ENCODE measurements at regions not wholly inside any gene's neighbourhood (a gene's known extent, or its start where the extent isn't known, plus 50 kb on each side); places are given as distances from the start of the nearest gene placed in this dataset.
A peak's percentile ranks its signal among the peaks of the same experiment; 100 is the strongest.

GRCh38 chr19:31913103-31913661, 432.2 kb upstream of the ZNF507 start:
- no peak for TF ChIP-seq CTCF (IDR thresholded peaks at IDR 0.05)

GRCh38 chr19:31930401-31930800, 415.0 kb upstream of the ZNF507 start:
- no peaks in the 10 kb centered on the region for H3K4me1 ChIP-seq
- intact Hi-C loops (cut with DNase I), result no loop called here

More at GRCh38 chr19:31913103-31913661, 432.2 kb upstream of the ZNF507 start:
- no peak overlapping the region for H3K27ac ChIP-seq
- no peaks in the 10 kb centered on the region for H3K27me3 ChIP-seq (ENCODE audit: low read depth)
- DNase-seq (no peak), ATAC-seq (no peak)
- H3K36me3 ChIP-seq, result no peaks in the 10 kb centered on the region
- H3K4me1 ChIP-seq, result no peaks in the 10 kb centered on the region
- intact Hi-C loops (cut with DNase I), result no loop called here
- H3K9me3 ChIP-seq, result no peaks in the 10 kb centered on the region
- no peak overlapping the region for H3K4me3 ChIP-seq

GRCh38 chr19:31937983-31938382, 407.4 kb upstream of the ZNF507 start:
- H3K27me3 ChIP-seq (ENCODE audit: low read depth), result no peaks in the 10 kb centered on the region
- ATAC-seq (no peak), DNase-seq (no peak)
- H3K9me3 ChIP-seq, result no peaks in the 10 kb centered on the region
- no peaks in the 10 kb centered on the region for H3K4me1 ChIP-seq
- no peak overlapping the region for H3K27ac ChIP-seq
- no peak overlapping the region for H3K4me3 ChIP-seq
- no peaks in the 10 kb centered on the region for H3K36me3 ChIP-seq
- intact Hi-C loops (cut with DNase I), result no loop called here
- no peak for TF ChIP-seq CTCF (IDR thresholded peaks at IDR 0.05)

More at GRCh38 chr19:31930401-31930800, 415.0 kb upstream of the ZNF507 start:
- no peak overlapping the region for H3K4me3 ChIP-seq
- H3K9me3 ChIP-seq, result no peaks in the 10 kb centered on the region
- H3K27me3 ChIP-seq (ENCODE audit: low read depth), result no peaks in the 10 kb centered on the region
- no peaks in the 10 kb centered on the region for H3K36me3 ChIP-seq
- DNase-seq (no peak), ATAC-seq (no peak)
- no peak overlapping the region for H3K27ac ChIP-seq
- TF ChIP-seq CTCF (IDR thresholded peaks at IDR 0.05), result no peak

- Histone ChIP-seq H3K36me3 (no peaks in the 10 kb centered on the region), H3K4me3 (no peak overlapping the region), H3K27me3 (ENCODE audit: low read depth) (no peaks in the 10 kb centered on the region), H3K27ac (no peak overlapping the region), H3K4me1 (no peaks in the 10 kb centered on the region), H3K9me3 (no peaks in the 10 kb centered on the region)
- no peak for TF ChIP-seq CTCF (IDR thresholded peaks at IDR 0.05)
- ATAC-seq (no peak), DNase-seq (no peak)
- intact Hi-C loops (cut with DNase I), result no loop called here
These were observed 406.7 kb upstream of the ZNF507 start for GRCh38 chr19:31938675-31939074.

- ATAC-seq, result peak in 1 of 2 donors; percentile 50
- DNase-seq, result no peak
- no peak for TF ChIP-seq CTCF (IDR thresholded peaks at IDR 0.05)
These were observed 405.0 kb upstream of the ZNF507 start for GRCh38 chr19:31940396-31940795.

More at GRCh38 chr19:31940396-31940795, 405.0 kb upstream of the ZNF507 start:
- Histone ChIP-seq H3K9me3 (no peaks in the 10 kb centered on the region), H3K4me3 (no peak overlapping the region), H3K36me3 (no peaks in the 10 kb centered on the region), H3K27me3 (ENCODE audit: low read depth) (no peaks in the 10 kb centered on the region), H3K4me1 (no peaks in the 10 kb centered on the region), H3K27ac (no peak overlapping the region)
- intact Hi-C loops (cut with DNase I), result no loop called here

Data from lower lobe of right lung (tissue), 2 donors.